Lung (tissue), 11 donors: ENCODE measurements at regions not wholly inside any gene's neighbourhood (a gene's known extent, or its start where the extent isn't known, plus 50 kb on each side); places are given as distances from the start of the nearest gene placed in this dataset.

ENCODE experiments used
- ATAC-seq: fragments of 200-7000 bp; cut with Tn5 transposase; one replicate; pipeline ENCODE4 v1.9.1; 2020; ENCODE audit warnings: moderate number of reproducible peaks; ENCODE audit not compliant: insufficient read depth, low FRiP score
- DNase-seq, 3 donors: peaks; one replicate each; pipeline ENCODE4 v3.0.0-alpha.2; 2013 to 2017
- H3K27ac ChIP-seq, 2 donors: one replicate each; pipeline ENCODE4 v1.5.1; 2013; ENCODE audit warnings: mild to moderate bottlenecking in 2 of 2, moderate library complexity in 2 of 2, control low read depth in 1 of 2, inconsistent platforms in 1 of 2, low read depth in 1 of 2, low read length in 1 of 2
- H3K27me3 ChIP-seq, 3 donors: one replicate each; pipeline ENCODE4 v1.5.1; 2013; ENCODE audit warnings: low read length in 2 of 3; ENCODE audit not compliant: control insufficient read depth in 3 of 3, insufficient read depth in 3 of 3
- H3K36me3 ChIP-seq, 4 donors: one replicate each; pipeline ENCODE4 v1.5.1; 2013; ENCODE audit warnings: low read length in 4 of 4, mild to moderate bottlenecking in 1 of 4, moderate library complexity in 1 of 4; ENCODE audit not compliant: control insufficient read depth in 4 of 4, insufficient read depth in 4 of 4
- H3K4me1 ChIP-seq, 5 donors: one replicate each; pipeline ENCODE4 v1.5.1; 2013; ENCODE audit warnings: low read length in 5 of 5, mild to moderate bottlenecking in 2 of 5, moderate library complexity in 1 of 5; ENCODE audit not compliant: control insufficient read depth in 5 of 5, insufficient read depth in 5 of 5
- H3K4me3 ChIP-seq: one replicate; pipeline ENCODE4 v1.5.1; 2013; ENCODE audit warnings: mild to moderate bottlenecking, control low read depth, moderate library complexity
- H3K9ac ChIP-seq, 2 donors: one replicate each; pipeline ENCODE4 v1.5.1; 2013; ENCODE audit warnings: low read length in 2 of 2, control low read depth in 1 of 2; ENCODE audit not compliant: insufficient read depth in 1 of 2
- H3K9me3 ChIP-seq, 4 donors: one replicate each; pipeline ENCODE4 v1.5.1; 2013; ENCODE audit warnings: low read length in 3 of 4, mild to moderate bottlenecking in 1 of 4, moderate library complexity in 1 of 4; ENCODE audit not compliant: control insufficient read depth in 4 of 4, insufficient read depth in 3 of 4
- WGBS, 2 donors: extraction: QIAGEN DNeasy Blood & Tissue Kit; methylation state at CpG; one replicate each; pipeline ENCODE4 v1.1.7; 2013; 5-methylcytosine and 5-hydroxymethylcytosine counted together
- TF ChIP-seq, protein P1 (sequence below): IDR thresholded peaks from 2 replicates; pipeline ENCODE4 v1.5.1; 2012; ENCODE audit warnings: mild to moderate bottlenecking; ENCODE audit errors: control extremely low read depth, extremely low read depth
- donor health status: control.
- donor health status: control.
- donor health status: Bipolar disorder and iron deficiency.
- donor health status: healthy.
- donor health status: DM: yes; HTN: yes; CAD: no.

DNA sequence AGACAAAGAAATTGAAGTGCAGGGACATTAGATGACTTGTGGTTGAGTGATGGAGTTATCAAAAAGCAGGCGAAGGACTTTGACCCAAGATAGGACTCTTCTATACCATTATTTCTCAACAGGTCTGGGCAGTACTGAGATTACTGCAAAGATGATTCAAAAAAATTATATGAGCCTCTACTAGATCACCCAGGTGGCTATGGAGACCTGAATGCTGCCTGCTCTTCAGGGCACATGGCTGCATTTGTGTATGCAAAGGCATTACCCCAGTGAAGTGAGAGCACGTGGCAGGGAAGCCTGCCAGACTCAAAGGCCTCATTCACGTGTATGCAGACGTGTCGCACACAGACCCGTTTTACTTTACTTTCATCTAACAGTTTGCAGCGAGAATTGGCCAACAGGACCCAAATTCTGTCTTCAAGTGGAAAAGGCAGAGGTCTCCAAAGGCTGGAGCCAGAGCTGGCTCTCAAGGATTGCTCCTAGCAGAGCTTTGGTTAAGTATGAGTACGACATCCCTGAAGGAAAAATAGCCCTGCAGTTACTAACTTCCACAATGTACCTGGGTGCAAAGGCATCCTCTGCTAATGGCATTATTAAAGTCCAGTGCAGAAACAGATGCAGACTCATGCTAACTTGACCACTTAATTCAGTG is 113.8 kb upstream of the ARMC2 start:
- Histone ChIP-seq H3K4me1 (peaks cover 0 to 19% (median 3%) of the 10 kb centered on the region in 5 donors), H3K9ac (no peak overlapping the region), H3K27me3 (no peaks in the 10 kb centered on the region), H3K36me3 (no peaks in the 10 kb centered on the region), H3K4me3 (no peak overlapping the region), H3K9me3 (no peaks in the 10 kb centered on the region), H3K27ac (no peak overlapping the region)
- TF ChIP-seq, protein P1, sequence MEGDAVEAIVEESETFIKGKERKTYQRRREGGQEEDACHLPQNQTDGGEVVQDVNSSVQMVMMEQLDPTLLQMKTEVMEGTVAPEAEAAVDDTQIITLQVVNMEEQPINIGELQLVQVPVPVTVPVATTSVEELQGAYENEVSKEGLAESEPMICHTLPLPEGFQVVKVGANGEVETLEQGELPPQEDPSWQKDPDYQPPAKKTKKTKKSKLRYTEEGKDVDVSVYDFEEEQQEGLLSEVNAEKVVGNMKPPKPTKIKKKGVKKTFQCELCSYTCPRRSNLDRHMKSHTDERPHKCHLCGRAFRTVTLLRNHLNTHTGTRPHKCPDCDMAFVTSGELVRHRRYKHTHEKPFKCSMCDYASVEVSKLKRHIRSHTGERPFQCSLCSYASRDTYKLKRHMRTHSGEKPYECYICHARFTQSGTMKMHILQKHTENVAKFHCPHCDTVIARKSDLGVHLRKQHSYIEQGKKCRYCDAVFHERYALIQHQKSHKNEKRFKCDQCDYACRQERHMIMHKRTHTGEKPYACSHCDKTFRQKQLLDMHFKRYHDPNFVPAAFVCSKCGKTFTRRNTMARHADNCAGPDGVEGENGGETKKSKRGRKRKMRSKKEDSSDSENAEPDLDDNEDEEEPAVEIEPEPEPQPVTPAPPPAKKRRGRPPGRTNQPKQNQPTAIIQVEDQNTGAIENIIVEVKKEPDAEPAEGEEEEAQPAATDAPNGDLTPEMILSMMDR = no peak
- WGBS, 2 donors = 84 to 94% methylated on average over 8 of the region's 8 CpGs
- ATAC-seq (no peak), DNase-seq (peak in 1 of 3 donors; percentile 54)

DNA sequence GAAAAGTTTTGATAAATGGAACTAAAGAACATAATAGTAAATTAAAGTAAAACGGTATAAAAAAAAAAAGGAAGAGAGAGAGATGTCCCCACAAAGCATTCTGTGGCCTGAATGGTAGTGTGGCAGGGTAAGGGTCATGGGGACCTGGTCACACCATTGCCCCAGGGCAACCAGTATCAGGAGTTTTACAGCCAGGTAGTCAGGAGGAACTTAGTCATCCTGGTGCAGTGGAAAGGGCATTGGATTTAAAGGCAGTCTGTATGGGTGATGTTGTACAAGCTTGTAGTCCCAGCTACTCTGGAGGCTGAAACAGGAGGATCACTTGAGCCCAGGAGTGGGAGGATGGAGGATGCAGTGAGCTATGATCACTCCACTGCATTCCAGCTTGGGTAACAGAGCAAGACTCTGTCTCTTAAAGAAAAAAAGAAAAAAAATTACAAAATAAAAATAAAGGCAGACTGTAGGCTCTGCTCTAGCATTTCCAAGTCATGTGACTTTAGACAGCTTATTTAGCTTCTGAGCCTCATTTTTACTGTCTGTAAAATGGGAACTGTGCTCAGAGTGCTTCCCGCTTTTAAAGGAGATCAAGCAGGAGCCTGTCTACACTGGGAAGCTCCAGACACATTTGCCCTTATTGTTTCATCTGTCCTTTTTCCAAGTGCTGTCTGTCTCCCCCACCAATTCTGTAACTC is 112.8 kb upstream of the ARMC2 start:
- ATAC-seq (no peak), DNase-seq (no peak)
- Histone ChIP-seq H3K4me1 (peaks cover 0 to 17% (median 3%) of the 10 kb centered on the region in 5 donors), H3K9ac (no peak overlapping the region), H3K27ac (no peak overlapping the region), H3K27me3 (no peaks in the 10 kb centered on the region), H3K36me3 (no peaks in the 10 kb centered on the region), H3K9me3 (no peaks in the 10 kb centered on the region), H3K4me3 (no peak overlapping the region)
- TF ChIP-seq, protein P1 = no peak
- WGBS, 2 donors = 88 to 90% methylated on average over 2 of the region's 2 CpGs

GRCh38 chr6:108736002-108736361 is 112.2 kb upstream of the ARMC2 start:
- Histone ChIP-seq H3K9me3 (no peaks in the 10 kb centered on the region), H3K27me3 (no peaks in the 10 kb centered on the region), H3K27ac (no peak overlapping the region), H3K36me3 (no peaks in the 10 kb centered on the region), H3K4me3 (no peak overlapping the region), H3K9ac (no peak overlapping the region), H3K4me1 (peaks cover 0 to 12% (median 3%) of the 10 kb centered on the region in 5 donors)
- TF ChIP-seq, protein P1 = no peak
- ATAC-seq = no peak
- DNase-seq = no peak
- 64 to 74% methylated on average over 7 of the region's 7 CpGs for WGBS, 2 donors
